Breast epithelium (tissue), 3 donors: ENCODE measurements at regions not wholly inside any gene's neighbourhood (a gene's known extent, or its start where the extent isn't known, plus 50 kb on each side); places are given as distances from the start of the nearest gene placed in this dataset.

Experiments used
- CTCF ChIP-seq, 3 donors: fragments of 450-650 bp; IDR thresholded peaks; one replicate each; pipeline ENCODE4 v1.5.1; 2016 to 2017; ENCODE audit warnings: antibody characterized with exemption in 3 of 3, mild to moderate bottlenecking in 3 of 3, moderate library complexity in 3 of 3
- POLR2AphosphoS5 ChIP-seq, 3 donors: sonication (generic); formaldehyde crosslinking; IDR thresholded peaks; one replicate each; pipeline ENCODE4 v1.6.1; 2017; ENCODE audit warnings: antibody characterized with exemption in 3 of 3

GRCh38 chr1:112263453-112263852 is 132.6 kb upstream of the CTTNBP2NL start:
- no peak for TF ChIP-seq CTCF (IDR thresholded peaks at IDR 0.05)
- TF ChIP-seq POLR2AphosphoS5 (IDR thresholded peaks at IDR 0.05), result no peak
